DND-41 (cell line): ENCODE measurements at regions not wholly inside any gene's neighbourhood (a gene's known extent, or its start where the extent isn't known, plus 50 kb on each side); places are given as distances from the start of the nearest gene placed in this dataset.
"Not testable (repeated sequence)": the region's sequence is repeated elsewhere in the genome, so short reads cannot be mapped to it uniquely, and the experiment has no call there.

Experiments used
- ATAC-seq: fragments of 200-7000 bp; cut with Tn5 transposase; 3 replicates; pipeline ENCODE4 v1.9.1; 2021; ENCODE audit warnings: low read depth; ENCODE audit not compliant: insufficient read depth
- DNase-seq: peaks from one replicate; pipeline ENCODE4 v3.0.0-alpha.2; 2020
- H2AFZ ChIP-seq: 2 replicates; pipeline ENCODE4 v1.6.0; 2012; ENCODE audit warnings: low read depth, low read length
- H3K27ac ChIP-seq: 2 replicates; pipeline ENCODE4 v1.5.1; 2012; ENCODE audit warnings: low read length, inconsistent platforms
- H3K27me3 ChIP-seq: fragments of 200-600 bp; sonication (generic); 2 replicates; pipeline ENCODE4 v1.6.0; 2012; ENCODE audit warnings: low read length, mild to moderate bottlenecking, inconsistent platforms; ENCODE audit not compliant: insufficient read depth, poor library complexity
- H3K36me3 ChIP-seq: 2 replicates; pipeline ENCODE4 v1.5.1; 2012; ENCODE audit warnings: low read length, inconsistent platforms; ENCODE audit not compliant: insufficient read depth
- H3K4me1 ChIP-seq: 2 replicates; pipeline ENCODE4 v1.5.1; 2012; ENCODE audit warnings: mild to moderate bottlenecking, low read length; ENCODE audit not compliant: insufficient read depth
- H3K4me2 ChIP-seq: 2 replicates; pipeline ENCODE4 v1.6.0; 2012; ENCODE audit warnings: mild to moderate bottlenecking, moderate library complexity, low read length, inconsistent platforms; ENCODE audit not compliant: insufficient read depth
- H3K4me3 ChIP-seq, 2 experiments: fragments of 200-600 bp in 1 of 2; shearing (Covaris generic) in 1 of 2; 2 replicates each; pipeline ENCODE4 v1.5.1; 2012 to 2016; ENCODE audit warnings: inconsistent platforms in 2 of 2, low read length in 2 of 2, mild to moderate bottlenecking in 2 of 2, low read depth in 1 of 2, moderate library complexity in 1 of 2
- H3K79me2 ChIP-seq: 2 replicates; pipeline ENCODE4 v1.6.0; 2012; ENCODE audit warnings: low read length, inconsistent platforms; ENCODE audit not compliant: insufficient read depth
- H3K9ac ChIP-seq: 2 replicates; pipeline ENCODE4 v1.6.0; 2012; ENCODE audit warnings: low read depth, mild to moderate bottlenecking, inconsistent platforms, low read length, moderate library complexity
- H3K9me3 ChIP-seq: 2 replicates; pipeline ENCODE4 v1.5.1; 2012; ENCODE audit warnings: low read length, moderate library complexity, mild to moderate bottlenecking, inconsistent platforms; ENCODE audit not compliant: insufficient read depth, severe bottlenecking
- H4K20me1 ChIP-seq: 2 replicates; pipeline ENCODE4 v1.6.0; 2012; ENCODE audit warnings: low read length; ENCODE audit not compliant: insufficient read depth
- EZH2 ChIP-seq: IDR thresholded peaks from 3 replicates; pipeline ENCODE4 v1.6.1; 2012; ENCODE audit warnings: borderline replicate concordance, low read depth, mild to moderate bottlenecking, moderate library complexity, low read length, inconsistent platforms; ENCODE audit not compliant: severe bottlenecking
- TF ChIP-seq, protein P1 (sequence below): IDR thresholded peaks from 2 replicates; pipeline ENCODE4 v1.5.1; 2012; ENCODE audit warnings: borderline replicate concordance, low read length, moderate library complexity, mild to moderate bottlenecking; ENCODE audit not compliant: poor library complexity, severe bottlenecking; ENCODE audit errors: extremely low read depth

- Histone ChIP-seq H3K36me3 (no peaks in the 10 kb centered on the region), H2AFZ (no peak overlapping the region), H3K27me3 (no peaks in the 10 kb centered on the region), H3K9me3 (no peaks in the 10 kb centered on the region), H3K4me1 (no peaks in the 10 kb centered on the region), H3K4me2 (no peak overlapping the region), H3K9ac (no peak overlapping the region), H3K4me3 (no peak overlapping the region), H4K20me1 (no peaks in the 10 kb centered on the region), H3K79me2 (no peaks in the 10 kb centered on the region), H3K27ac (no peak overlapping the region)
- ATAC-seq (no peak), DNase-seq (no peak)
- TF ChIP-seq EZH2: no peak
- TF ChIP-seq, protein P1, sequence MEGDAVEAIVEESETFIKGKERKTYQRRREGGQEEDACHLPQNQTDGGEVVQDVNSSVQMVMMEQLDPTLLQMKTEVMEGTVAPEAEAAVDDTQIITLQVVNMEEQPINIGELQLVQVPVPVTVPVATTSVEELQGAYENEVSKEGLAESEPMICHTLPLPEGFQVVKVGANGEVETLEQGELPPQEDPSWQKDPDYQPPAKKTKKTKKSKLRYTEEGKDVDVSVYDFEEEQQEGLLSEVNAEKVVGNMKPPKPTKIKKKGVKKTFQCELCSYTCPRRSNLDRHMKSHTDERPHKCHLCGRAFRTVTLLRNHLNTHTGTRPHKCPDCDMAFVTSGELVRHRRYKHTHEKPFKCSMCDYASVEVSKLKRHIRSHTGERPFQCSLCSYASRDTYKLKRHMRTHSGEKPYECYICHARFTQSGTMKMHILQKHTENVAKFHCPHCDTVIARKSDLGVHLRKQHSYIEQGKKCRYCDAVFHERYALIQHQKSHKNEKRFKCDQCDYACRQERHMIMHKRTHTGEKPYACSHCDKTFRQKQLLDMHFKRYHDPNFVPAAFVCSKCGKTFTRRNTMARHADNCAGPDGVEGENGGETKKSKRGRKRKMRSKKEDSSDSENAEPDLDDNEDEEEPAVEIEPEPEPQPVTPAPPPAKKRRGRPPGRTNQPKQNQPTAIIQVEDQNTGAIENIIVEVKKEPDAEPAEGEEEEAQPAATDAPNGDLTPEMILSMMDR: no peak
These were observed 102.7 kb upstream of the PRSS1 start for GRCh38 chr7:142646386-142647140.

- no peaks in the 10 kb centered on the region for H3K9me3 ChIP-seq
- H3K4me1 ChIP-seq: no peaks in the 10 kb centered on the region
- no peak overlapping the region for H2AFZ ChIP-seq
- no peak overlapping the region for H3K4me3 ChIP-seq
- no peak overlapping the region for H3K9ac ChIP-seq
- H4K20me1 ChIP-seq: no peaks in the 10 kb centered on the region
- no peak overlapping the region for H3K4me2 ChIP-seq
- no peaks in the 10 kb centered on the region for H3K79me2 ChIP-seq
- ATAC-seq: no peak
- no peaks in the 10 kb centered on the region for H3K27me3 ChIP-seq
- H3K27ac ChIP-seq: no peak overlapping the region
- DNase-seq: no peak
- H3K36me3 ChIP-seq: no peaks in the 10 kb centered on the region
- TF ChIP-seq, protein P1: no peak
- TF ChIP-seq EZH2: no peak
These were observed 103.5 kb upstream of the PRSS1 start for GRCh38 chr7:142645777-142646176.

DNA sequence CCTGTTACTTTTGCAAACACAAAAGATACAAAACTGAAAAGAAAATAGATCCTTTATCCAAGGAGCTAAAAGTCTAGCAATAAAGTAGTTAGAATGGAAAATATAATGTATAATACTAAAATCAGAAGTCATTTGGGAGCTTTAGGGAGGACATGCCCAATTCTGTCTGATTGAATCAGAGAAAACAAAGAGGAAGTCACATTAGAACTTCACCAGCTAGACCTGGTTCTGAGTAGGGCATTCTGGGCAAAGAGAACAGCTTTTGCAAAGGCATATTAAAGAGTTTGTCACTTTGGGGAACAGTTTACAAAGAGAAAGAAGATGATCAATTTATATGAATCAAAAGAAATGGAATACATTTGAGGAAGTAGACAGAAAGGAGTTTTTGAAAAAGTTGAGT lies 107.0 kb upstream of the PRSS1 start:
- no peak for DNase-seq
- no peak for ATAC-seq
- Histone ChIP-seq H3K27ac (no peak overlapping the region), H2AFZ (no peak overlapping the region), H3K4me2 (no peak overlapping the region), H3K4me3 (no peak overlapping the region), H3K79me2 (no peaks in the 10 kb centered on the region), H3K4me1 (no peaks in the 10 kb centered on the region), H3K9ac (no peak overlapping the region), H3K36me3 (no peaks in the 10 kb centered on the region), H3K27me3 (no peaks in the 10 kb centered on the region), H3K9me3 (no peaks in the 10 kb centered on the region), H4K20me1 (no peaks in the 10 kb centered on the region)
- TF ChIP-seq EZH2: no peak
- TF ChIP-seq, protein P1: no peak

GRCh38 chr7:142641252-142641651 lies 108.0 kb upstream of the PRSS1 start:
- not testable (repeated sequence) for DNase-seq, H3K9ac ChIP-seq, H3K4me2 ChIP-seq, H3K36me3 ChIP-seq, H3K27ac ChIP-seq, H4K20me1 ChIP-seq, ATAC-seq, H3K79me2 ChIP-seq, H3K9me3 ChIP-seq, H3K4me3 ChIP-seq, H3K4me1 ChIP-seq, H2AFZ ChIP-seq, H3K27me3 ChIP-seq
